NB4 (cell line): ENCODE measurements at regions not wholly inside any gene's neighbourhood (a gene's known extent, or its start where the extent isn't known, plus 50 kb on each side); places are given as distances from the start of the nearest gene placed in this dataset.

Source experiments
- POLR2A ChIP-seq: IDR thresholded peaks from 2 replicates; pipeline ENCODE4 v1.6.1; 2011; ENCODE audit warnings: mild to moderate bottlenecking; ENCODE audit not compliant: insufficient read length; ENCODE audit errors: extremely low read depth
- TF ChIP-seq, protein P1 (sequence below): IDR thresholded peaks from one replicate; pipeline ENCODE4 v1.5.1; 2012; ENCODE audit warnings: low read depth, low read length
- TF ChIP-seq, protein P2 (sequence below): IDR thresholded peaks from 2 replicates; pipeline ENCODE4 v1.6.1; 2011; ENCODE audit warnings: low read depth, low read length

DNA sequence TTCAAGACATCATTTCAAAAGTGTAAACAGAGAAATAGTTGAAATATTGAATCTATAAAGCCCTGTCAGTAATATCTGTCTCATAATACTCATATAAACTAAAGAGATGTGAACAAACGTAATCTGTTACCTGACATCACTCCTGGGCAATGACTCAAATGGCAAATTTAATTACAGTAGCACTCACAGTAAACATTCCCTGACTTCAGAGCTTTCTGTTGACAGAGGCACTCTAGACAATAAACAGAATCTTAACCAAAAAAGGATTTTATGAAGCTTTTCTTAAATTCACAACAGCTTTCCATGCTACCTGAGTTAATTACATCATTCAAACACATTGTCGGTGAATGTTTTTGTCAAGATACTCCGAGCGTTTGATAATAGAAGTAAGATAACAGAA lies 128.1 kb upstream of the PDE1A start:
- TF ChIP-seq, protein P1, sequence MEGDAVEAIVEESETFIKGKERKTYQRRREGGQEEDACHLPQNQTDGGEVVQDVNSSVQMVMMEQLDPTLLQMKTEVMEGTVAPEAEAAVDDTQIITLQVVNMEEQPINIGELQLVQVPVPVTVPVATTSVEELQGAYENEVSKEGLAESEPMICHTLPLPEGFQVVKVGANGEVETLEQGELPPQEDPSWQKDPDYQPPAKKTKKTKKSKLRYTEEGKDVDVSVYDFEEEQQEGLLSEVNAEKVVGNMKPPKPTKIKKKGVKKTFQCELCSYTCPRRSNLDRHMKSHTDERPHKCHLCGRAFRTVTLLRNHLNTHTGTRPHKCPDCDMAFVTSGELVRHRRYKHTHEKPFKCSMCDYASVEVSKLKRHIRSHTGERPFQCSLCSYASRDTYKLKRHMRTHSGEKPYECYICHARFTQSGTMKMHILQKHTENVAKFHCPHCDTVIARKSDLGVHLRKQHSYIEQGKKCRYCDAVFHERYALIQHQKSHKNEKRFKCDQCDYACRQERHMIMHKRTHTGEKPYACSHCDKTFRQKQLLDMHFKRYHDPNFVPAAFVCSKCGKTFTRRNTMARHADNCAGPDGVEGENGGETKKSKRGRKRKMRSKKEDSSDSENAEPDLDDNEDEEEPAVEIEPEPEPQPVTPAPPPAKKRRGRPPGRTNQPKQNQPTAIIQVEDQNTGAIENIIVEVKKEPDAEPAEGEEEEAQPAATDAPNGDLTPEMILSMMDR = no peak
- TF ChIP-seq POLR2A = no peak
- TF ChIP-seq, protein P2, sequence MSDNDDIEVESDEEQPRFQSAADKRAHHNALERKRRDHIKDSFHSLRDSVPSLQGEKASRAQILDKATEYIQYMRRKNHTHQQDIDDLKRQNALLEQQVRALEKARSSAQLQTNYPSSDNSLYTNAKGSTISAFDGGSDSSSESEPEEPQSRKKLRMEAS = no peak
